Panc1 (cell line): ENCODE measurements at regions not wholly inside any gene's neighbourhood (a gene's known extent, or its start where the extent isn't known, plus 50 kb on each side); places are given as distances from the start of the nearest gene placed in this dataset.

ENCODE experiments used
- POLR2AphosphoS5 ChIP-seq: IDR thresholded peaks from 2 replicates; pipeline ENCODE4 v1.6.1; 2012; ENCODE audit warnings: mild to moderate bottlenecking, low read depth, low read length, moderate library complexity
- SIN3A ChIP-seq: IDR thresholded peaks from 2 replicates; pipeline ENCODE4 v1.6.1; 2012; ENCODE audit warnings: low read depth, mild to moderate bottlenecking, low read length, moderate library complexity, borderline replicate concordance; ENCODE audit not compliant: insufficient read depth
- TCF7L2 ChIP-seq: IDR thresholded peaks from 2 replicates; pipeline ENCODE4 v1.6.1; 2011; ENCODE audit warnings: mild to moderate bottlenecking, low read depth, low read length, inconsistent platforms
- TF ChIP-seq, protein P1 (sequence below): fragments of 450-650 bp; IDR thresholded peaks from 2 replicates; pipeline ENCODE4 v1.5.1; 2017; ENCODE audit warnings: mild to moderate bottlenecking
- TF ChIP-seq, protein P2 (sequence below), 2 experiments: IDR thresholded peaks; 2 replicates each; pipeline ENCODE4 v1.6.1; 2011 to 2012; ENCODE audit warnings: low read depth in 2 of 2, control low read depth in 1 of 2, low read length in 1 of 2, mild to moderate bottlenecking in 1 of 2, moderate library complexity in 1 of 2; ENCODE audit not compliant: insufficient read depth in 1 of 2

DNA sequence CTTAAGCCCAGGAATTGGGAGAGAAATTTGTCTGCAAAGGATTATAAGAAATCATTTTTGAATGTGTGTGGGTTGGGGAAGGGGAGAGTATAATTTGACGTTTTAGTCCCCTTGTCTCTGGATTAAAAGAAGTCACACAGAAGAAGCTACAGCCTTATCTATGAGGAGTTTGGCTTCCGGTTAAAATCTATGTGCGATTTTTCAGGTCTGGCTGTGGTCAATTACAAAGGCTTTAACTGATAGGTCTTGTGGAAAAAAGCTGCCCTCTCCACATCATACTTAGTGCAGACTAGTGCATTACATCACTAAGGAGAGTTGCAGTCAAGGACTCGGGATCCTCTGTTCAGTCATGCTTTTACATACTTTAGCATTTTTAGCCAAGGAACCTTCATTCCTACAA is 80.3 kb upstream of the HTR1B start:
- TF ChIP-seq, protein P1, sequence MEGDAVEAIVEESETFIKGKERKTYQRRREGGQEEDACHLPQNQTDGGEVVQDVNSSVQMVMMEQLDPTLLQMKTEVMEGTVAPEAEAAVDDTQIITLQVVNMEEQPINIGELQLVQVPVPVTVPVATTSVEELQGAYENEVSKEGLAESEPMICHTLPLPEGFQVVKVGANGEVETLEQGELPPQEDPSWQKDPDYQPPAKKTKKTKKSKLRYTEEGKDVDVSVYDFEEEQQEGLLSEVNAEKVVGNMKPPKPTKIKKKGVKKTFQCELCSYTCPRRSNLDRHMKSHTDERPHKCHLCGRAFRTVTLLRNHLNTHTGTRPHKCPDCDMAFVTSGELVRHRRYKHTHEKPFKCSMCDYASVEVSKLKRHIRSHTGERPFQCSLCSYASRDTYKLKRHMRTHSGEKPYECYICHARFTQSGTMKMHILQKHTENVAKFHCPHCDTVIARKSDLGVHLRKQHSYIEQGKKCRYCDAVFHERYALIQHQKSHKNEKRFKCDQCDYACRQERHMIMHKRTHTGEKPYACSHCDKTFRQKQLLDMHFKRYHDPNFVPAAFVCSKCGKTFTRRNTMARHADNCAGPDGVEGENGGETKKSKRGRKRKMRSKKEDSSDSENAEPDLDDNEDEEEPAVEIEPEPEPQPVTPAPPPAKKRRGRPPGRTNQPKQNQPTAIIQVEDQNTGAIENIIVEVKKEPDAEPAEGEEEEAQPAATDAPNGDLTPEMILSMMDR, result no peak
- TF ChIP-seq POLR2AphosphoS5 (no peak), SIN3A (no peak), TCF7L2 (no peak)
- TF ChIP-seq, protein P2, sequence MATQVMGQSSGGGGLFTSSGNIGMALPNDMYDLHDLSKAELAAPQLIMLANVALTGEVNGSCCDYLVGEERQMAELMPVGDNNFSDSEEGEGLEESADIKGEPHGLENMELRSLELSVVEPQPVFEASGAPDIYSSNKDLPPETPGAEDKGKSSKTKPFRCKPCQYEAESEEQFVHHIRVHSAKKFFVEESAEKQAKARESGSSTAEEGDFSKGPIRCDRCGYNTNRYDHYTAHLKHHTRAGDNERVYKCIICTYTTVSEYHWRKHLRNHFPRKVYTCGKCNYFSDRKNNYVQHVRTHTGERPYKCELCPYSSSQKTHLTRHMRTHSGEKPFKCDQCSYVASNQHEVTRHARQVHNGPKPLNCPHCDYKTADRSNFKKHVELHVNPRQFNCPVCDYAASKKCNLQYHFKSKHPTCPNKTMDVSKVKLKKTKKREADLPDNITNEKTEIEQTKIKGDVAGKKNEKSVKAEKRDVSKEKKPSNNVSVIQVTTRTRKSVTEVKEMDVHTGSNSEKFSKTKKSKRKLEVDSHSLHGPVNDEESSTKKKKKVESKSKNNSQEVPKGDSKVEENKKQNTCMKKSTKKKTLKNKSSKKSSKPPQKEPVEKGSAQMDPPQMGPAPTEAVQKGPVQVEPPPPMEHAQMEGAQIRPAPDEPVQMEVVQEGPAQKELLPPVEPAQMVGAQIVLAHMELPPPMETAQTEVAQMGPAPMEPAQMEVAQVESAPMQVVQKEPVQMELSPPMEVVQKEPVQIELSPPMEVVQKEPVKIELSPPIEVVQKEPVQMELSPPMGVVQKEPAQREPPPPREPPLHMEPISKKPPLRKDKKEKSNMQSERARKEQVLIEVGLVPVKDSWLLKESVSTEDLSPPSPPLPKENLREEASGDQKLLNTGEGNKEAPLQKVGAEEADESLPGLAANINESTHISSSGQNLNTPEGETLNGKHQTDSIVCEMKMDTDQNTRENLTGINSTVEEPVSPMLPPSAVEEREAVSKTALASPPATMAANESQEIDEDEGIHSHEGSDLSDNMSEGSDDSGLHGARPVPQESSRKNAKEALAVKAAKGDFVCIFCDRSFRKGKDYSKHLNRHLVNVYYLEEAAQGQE (IDR thresholded peaks at IDR 0.05; ENCODE audit: insufficient read depth in 1 of 2, low read depth in 2 of 2, low read length in 1 of 2), result no peak
